RWPE1 (cell line): ENCODE measurements at regions not wholly inside any gene's neighbourhood (a gene's known extent, or its start where the extent isn't known, plus 50 kb on each side); places are given as distances from the start of the nearest gene placed in this dataset.

ENCODE experiments used
- CTCF ChIA-PET: fragments of 350-600 bp; sonication (Branson Sonifier 250); formaldehyde crosslinking; extraction: SDS; loops from one replicate; lab custom pipeline; 2021; lab: Yijun Ruan, JAX
- POLR2A ChIA-PET: fragments of 400-600 bp; formaldehyde crosslinking; extraction: SDS; loops from one replicate; lab custom pipeline; 2020; ENCODE audit warnings: antibody characterized with exemption; ENCODE audit not compliant: low non-redundant PET; lab: Yijun Ruan, JAX
- DNase-seq: peaks from one replicate; pipeline ENCODE4 v3.0.0; 2012; ENCODE audit warnings: low spot score
- H3K27ac ChIP-seq: fragments of 450-650 bp; 2 replicates; pipeline ENCODE4 v1.5.1; 2017
- TF ChIP-seq, protein P1 (sequence below): fragments of 450-650 bp; conservative IDR thresholded peaks from 2 replicates; pipeline ENCODE4 v1.5.1; 2017; ENCODE audit warnings: low read depth, mild to moderate bottlenecking

DNA sequence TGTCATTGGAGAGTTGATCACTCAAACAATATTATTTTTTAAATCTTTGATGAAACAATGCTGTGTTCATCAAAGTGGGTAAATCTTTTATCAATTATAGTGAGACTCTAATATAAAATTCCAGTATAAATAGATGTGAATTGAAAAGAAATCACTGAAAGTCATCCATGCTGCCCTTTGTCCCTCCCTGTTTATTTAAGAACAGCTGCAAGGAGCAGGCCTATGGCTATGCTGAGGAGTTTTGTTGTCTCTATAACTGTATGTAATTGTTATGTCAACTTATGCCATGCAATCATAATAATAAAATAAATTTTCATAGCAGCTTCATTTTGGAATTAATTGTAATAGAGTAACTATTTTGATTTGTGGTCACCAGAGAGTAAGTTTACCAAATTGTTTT, 1272.4 kb upstream of the ADGRL4 start:
- CTCF ChIA-PET: no interaction called here
- POLR2A ChIA-PET: no interaction called here
- TF ChIP-seq, protein P1, sequence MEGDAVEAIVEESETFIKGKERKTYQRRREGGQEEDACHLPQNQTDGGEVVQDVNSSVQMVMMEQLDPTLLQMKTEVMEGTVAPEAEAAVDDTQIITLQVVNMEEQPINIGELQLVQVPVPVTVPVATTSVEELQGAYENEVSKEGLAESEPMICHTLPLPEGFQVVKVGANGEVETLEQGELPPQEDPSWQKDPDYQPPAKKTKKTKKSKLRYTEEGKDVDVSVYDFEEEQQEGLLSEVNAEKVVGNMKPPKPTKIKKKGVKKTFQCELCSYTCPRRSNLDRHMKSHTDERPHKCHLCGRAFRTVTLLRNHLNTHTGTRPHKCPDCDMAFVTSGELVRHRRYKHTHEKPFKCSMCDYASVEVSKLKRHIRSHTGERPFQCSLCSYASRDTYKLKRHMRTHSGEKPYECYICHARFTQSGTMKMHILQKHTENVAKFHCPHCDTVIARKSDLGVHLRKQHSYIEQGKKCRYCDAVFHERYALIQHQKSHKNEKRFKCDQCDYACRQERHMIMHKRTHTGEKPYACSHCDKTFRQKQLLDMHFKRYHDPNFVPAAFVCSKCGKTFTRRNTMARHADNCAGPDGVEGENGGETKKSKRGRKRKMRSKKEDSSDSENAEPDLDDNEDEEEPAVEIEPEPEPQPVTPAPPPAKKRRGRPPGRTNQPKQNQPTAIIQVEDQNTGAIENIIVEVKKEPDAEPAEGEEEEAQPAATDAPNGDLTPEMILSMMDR: no peak
- no peak overlapping the region for H3K27ac ChIP-seq
- no peak for DNase-seq

DNA sequence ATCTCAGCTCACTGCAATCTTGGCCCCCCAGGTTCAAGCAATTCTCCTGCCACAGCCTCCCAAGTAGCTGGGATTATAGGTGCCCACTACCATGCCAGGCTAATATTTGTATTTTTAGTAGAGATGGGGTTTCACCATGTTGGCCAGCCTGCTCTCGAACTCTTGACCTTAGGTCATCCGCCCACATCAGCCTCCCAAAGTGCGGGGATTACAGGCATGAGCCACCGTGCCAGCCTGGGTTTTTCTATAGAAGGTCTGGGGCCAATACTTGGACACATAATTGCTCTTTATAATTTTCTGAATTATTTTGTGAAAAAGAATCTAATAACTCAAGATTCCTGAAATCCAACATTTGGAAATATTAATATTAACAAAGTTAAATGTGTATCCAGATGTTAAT, 1267.7 kb upstream of the ADGRL4 start:
- no peak for DNase-seq
- CTCF ChIA-PET: no interaction called here
- POLR2A ChIA-PET: no interaction called here
- TF ChIP-seq, protein P1: no peak
- no peak overlapping the region for H3K27ac ChIP-seq

DNA sequence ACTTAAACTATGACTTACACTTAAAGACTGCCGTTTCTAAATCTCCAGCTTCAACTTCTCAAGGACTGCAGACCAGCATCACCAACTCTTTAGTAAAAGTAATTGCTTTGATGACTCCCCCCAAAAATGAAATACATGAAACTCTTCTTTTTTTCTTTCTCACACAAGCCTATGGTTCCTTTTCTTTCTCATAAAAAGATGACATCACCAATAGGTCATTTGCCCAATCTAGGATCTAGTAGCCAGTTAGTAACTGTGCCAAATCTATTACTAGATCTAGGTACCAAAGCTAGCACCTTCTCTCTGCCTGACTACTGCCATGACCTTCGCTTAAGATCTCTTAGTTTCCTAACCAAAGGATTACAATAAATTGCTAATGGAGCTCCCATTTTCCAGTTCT, 1266.0 kb upstream of the ADGRL4 start:
- TF ChIP-seq, protein P1: no peak
- no peak for DNase-seq
- H3K27ac ChIP-seq: no peak overlapping the region
- POLR2A ChIA-PET: no interaction called here
- CTCF ChIA-PET: no interaction called here

DNA sequence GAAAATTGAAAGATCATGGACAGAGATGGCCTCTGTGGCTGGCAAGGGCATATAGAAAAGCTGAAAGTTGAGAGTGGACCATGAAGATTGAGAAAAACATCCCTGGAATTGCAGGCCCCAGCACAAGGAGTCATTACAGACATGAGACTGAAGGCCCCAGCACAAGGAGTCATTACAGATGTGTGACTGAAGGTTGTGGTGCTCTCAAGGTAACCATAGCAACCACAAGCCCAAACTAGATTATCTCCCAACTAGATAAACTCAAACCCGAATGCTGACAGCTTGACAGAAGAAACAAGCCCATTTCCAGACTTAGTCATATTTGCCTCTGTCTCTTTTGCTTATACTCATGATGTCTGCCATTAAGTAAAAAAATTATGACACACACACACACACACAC, 1252.1 kb upstream of the ADGRL4 start:
- ChIA-PET CTCF (interaction anchor here (0.6 kb wide), 1 partner anchor 9 kb away, joined by 3 read pairs; no protein-coding TSS in a partner anchor), POLR2A (no interaction called here)
- no peak overlapping the region for H3K27ac ChIP-seq
- DNase-seq: no peak
- TF ChIP-seq, protein P1: no peak

DNA sequence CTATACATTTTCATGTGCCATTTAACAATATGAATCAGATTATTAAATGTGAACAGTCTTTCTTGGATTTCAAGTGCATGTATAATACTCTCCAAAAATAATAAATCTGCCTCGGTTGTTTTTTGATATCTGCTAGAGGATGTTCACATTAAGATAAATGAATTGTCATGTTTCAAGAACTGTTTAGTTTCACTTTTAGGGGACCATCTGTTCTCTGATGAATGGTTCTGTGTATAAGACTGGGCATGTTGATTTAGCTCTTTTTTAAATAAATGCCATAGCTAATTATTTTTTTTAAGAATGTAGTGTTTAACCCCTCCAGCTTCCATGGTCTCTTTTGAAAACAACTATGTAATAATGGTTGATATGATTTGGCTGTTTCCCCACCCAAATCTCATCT, 1245.1 kb upstream of the ADGRL4 start:
- ChIA-PET CTCF (no interaction called here), POLR2A (no interaction called here)
- TF ChIP-seq, protein P1: no peak
- H3K27ac ChIP-seq: no peak overlapping the region
- no peak for DNase-seq

DNA sequence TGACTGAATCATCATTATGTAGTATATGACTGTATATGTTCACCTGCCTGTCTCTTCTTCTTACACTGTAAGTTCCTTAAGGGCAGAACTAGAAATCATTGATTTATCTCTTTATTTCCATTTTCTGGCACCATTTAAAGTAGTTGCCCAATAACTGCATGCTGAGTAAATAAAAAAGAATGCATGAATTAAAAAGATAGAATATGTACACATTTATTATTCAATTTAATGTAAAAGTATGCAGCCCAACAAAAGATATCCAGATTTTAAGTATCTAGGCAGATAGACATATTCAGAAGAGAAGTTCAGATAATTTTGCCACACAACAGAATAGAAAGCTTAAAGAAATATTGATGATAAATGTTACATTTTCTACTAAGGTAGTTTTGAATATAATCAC, 1244.6 kb upstream of the ADGRL4 start:
- DNase-seq: no peak
- H3K27ac ChIP-seq: no peak overlapping the region
- POLR2A ChIA-PET: no interaction called here
- TF ChIP-seq, protein P1: no peak
- CTCF ChIA-PET: no interaction called here

DNA sequence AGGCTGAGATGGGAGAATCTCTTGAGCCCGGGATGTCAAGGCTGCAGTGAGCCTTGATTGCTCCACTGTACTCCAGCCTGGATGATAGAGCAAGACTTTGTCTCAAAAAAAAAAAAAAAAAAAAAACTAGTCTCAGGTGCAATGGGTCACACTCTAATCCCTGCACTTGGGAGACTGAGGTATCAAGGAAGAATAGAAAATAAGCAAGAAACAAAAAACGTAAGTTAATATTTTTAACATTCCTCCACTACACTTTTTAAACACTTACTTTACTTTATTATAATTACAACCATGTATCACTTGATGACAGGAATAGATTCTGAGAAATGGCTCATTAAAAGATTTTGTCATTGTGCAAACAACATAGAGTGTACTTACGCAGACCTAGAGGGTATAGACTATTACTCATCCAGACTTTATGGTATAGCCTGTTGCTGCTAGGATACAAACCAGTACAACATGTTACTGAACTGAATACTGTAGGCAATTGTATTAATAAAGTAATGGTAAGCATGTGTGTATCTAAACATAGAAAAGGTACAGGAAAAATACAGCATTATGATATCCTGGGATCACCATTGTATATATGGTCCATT, 1244.1 kb upstream of the ADGRL4 start:
- DNase-seq: peak; percentile 18
- POLR2A ChIA-PET: no interaction called here
- TF ChIP-seq, protein P1: no peak
- CTCF ChIA-PET: no interaction called here
- H3K27ac ChIP-seq: no peak overlapping the region
